ENCODE measurements at regions not wholly inside any gene's neighbourhood (a gene's known extent, or its start where the extent isn't known, plus 50 kb on each side); places are given as distances from the start of the nearest gene placed in this dataset.

DNA sequence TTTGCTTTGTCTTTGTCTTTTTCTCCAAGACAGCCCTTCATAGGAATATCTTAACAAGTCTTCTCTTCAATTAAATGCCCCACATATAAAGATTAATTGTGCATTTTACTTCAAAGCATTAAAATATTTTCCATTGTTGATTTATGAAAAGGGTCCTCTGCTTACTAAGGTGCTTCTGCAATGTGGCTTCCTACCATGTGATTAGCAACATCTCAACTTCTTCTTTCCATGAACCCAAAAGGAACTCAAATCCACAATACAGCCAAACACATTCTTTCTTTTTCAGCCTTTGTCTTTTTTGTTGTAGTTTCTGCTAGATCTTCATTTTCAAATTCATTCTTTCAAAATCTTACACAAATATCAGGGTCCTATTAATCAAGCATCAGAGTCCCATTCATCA, 309.2 kb downstream of the NSUN3 start:
- Histone ChIP-seq H3K27me3 (ENCODE audit: control insufficient read depth in 2 of 2, insufficient read depth in 2 of 2, low read length in 2 of 2) (no peaks in the 10 kb centered on the region), H3K4me1 (ENCODE audit: control insufficient read depth in 1 of 2, insufficient read depth in 2 of 2, low read length in 2 of 2) (no peaks in the 10 kb centered on the region), H3K4me3 (replicated peaks in 1 of 3; ENCODE audit: low read depth in 2 of 3, low read length in 3 of 3) (no peak overlapping the region), H3K36me3 (replicated peaks in 1 of 2; ENCODE audit: control insufficient read depth in 1 of 2, insufficient read depth in 2 of 2, low read length in 2 of 2) (no peaks in the 10 kb centered on the region), H3K4me2 (replicated peaks; ENCODE audit: extremely low read depth, low read length, poor library complexity, severe bottlenecking) (no peak overlapping the region), H4K20me1 (ENCODE audit: insufficient read depth, low read length) (no peaks in the 10 kb centered on the region), H2AFZ (ENCODE audit: insufficient read depth, low read depth, low read length, poor library complexity, severe bottlenecking) (no peak overlapping the region), H3K9ac (ENCODE audit: insufficient read depth, low read length, poor library complexity, severe bottlenecking) (no peak overlapping the region), H3K27ac (ENCODE audit: low read depth in 1 of 2, low read length in 2 of 2) (no peak overlapping the region), H3K9me3 (replicated peaks in 1 of 2; ENCODE audit: control insufficient read depth in 1 of 2, insufficient read depth in 1 of 2, low read length in 2 of 2) (peaks cover 0 to 6% of the 10 kb centered on the region in 2 donors), H3K79me2 (ENCODE audit: insufficient read depth, low read length) (no peaks in the 10 kb centered on the region)
- H3K27ac Mint-ChIP-seq: no peak overlapping the region
- H3K4me3 Mint-ChIP-seq: no peak overlapping the region
- no peaks in the 10 kb centered on the region for H3K4me1 Mint-ChIP-seq
- no peaks in the 10 kb centered on the region for H3K27me3 Mint-ChIP-seq (ENCODE audit: low read depth in 3 of 3)
- no peak for DNase-seq
- TF ChIP-seq, protein P1, sequence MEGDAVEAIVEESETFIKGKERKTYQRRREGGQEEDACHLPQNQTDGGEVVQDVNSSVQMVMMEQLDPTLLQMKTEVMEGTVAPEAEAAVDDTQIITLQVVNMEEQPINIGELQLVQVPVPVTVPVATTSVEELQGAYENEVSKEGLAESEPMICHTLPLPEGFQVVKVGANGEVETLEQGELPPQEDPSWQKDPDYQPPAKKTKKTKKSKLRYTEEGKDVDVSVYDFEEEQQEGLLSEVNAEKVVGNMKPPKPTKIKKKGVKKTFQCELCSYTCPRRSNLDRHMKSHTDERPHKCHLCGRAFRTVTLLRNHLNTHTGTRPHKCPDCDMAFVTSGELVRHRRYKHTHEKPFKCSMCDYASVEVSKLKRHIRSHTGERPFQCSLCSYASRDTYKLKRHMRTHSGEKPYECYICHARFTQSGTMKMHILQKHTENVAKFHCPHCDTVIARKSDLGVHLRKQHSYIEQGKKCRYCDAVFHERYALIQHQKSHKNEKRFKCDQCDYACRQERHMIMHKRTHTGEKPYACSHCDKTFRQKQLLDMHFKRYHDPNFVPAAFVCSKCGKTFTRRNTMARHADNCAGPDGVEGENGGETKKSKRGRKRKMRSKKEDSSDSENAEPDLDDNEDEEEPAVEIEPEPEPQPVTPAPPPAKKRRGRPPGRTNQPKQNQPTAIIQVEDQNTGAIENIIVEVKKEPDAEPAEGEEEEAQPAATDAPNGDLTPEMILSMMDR (IDR thresholded peaks at IDR 0.05): no peak
- H3K9me3 Mint-ChIP-seq: peaks cover 0 to 12% (median 2%) of the 10 kb centered on the region in 7 donors
- H3K36me3 Mint-ChIP-seq: no peaks in the 10 kb centered on the region
- intact Hi-C loops (cut with micrococcal nuclease): no loop called here

DNA sequence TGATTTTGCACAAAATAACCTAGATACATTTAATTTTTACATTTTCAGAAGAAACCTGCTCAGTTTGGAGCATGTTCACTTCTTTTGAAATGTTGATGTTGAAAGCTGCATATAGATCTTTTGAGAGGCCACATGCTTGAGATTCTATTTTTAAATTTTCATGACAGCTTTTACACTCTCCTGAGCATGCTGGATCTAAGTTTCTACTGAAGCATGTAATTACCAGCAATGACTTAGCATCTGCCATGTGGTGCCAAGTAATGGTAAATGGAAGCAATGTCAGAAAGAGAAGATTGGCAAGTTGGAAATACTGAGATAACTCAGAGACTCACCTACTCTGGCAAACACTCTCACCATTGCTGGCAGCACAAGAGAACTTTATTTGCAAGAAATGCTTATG, 310.6 kb downstream of the NSUN3 start:
- TF ChIP-seq, protein P1 (IDR thresholded peaks at IDR 0.05): no peak
- Histone ChIP-seq H3K27ac (ENCODE audit: low read depth in 1 of 2, low read length in 2 of 2) (no peak overlapping the region), H3K36me3 (replicated peaks in 1 of 2; ENCODE audit: control insufficient read depth in 1 of 2, insufficient read depth in 2 of 2, low read length in 2 of 2) (no peaks in the 10 kb centered on the region), H3K9ac (ENCODE audit: insufficient read depth, low read length, poor library complexity, severe bottlenecking) (no peak overlapping the region), H3K9me3 (replicated peaks in 1 of 2; ENCODE audit: control insufficient read depth in 1 of 2, insufficient read depth in 1 of 2, low read length in 2 of 2) (peaks cover 0 to 6% of the 10 kb centered on the region in 2 donors), H3K27me3 (ENCODE audit: control insufficient read depth in 2 of 2, insufficient read depth in 2 of 2, low read length in 2 of 2) (no peaks in the 10 kb centered on the region), H3K79me2 (ENCODE audit: insufficient read depth, low read length) (no peaks in the 10 kb centered on the region), H3K4me2 (replicated peaks; ENCODE audit: extremely low read depth, low read length, poor library complexity, severe bottlenecking) (no peak overlapping the region), H3K4me1 (ENCODE audit: control insufficient read depth in 1 of 2, insufficient read depth in 2 of 2, low read length in 2 of 2) (no peaks in the 10 kb centered on the region), H4K20me1 (ENCODE audit: insufficient read depth, low read length) (no peaks in the 10 kb centered on the region), H3K4me3 (replicated peaks in 1 of 3; ENCODE audit: low read depth in 2 of 3, low read length in 3 of 3) (no peak overlapping the region), H2AFZ (ENCODE audit: insufficient read depth, low read depth, low read length, poor library complexity, severe bottlenecking) (no peak overlapping the region)
- Mint-ChIP-seq H3K27ac (no peak overlapping the region), H3K36me3 (no peaks in the 10 kb centered on the region), H3K9me3 (peaks cover 0 to 12% (median 2%) of the 10 kb centered on the region in 7 donors), H3K4me3 (no peak overlapping the region), H3K4me1 (no peaks in the 10 kb centered on the region), H3K27me3 (ENCODE audit: low read depth in 3 of 3) (no peaks in the 10 kb centered on the region)
- DNase-seq: no peak
- intact Hi-C loops (cut with micrococcal nuclease): no loop called here

Data from CD14-positive monocyte (primary cell).